Hematopoietic multipotent progenitor cell treated with erythropoietin and hydrocortisone succinate and interleukin-3 and kit ligand, for 8 days (in vitro differentiated cells): ENCODE measurements at regions not wholly inside any gene's neighbourhood (a gene's known extent, or its start where the extent isn't known, plus 50 kb on each side); places are given as distances from the start of the nearest gene placed in this dataset.

Experiments used
- DNase-seq: peaks from one replicate; pipeline ENCODE4 v3.0.0-alpha.2; 2015

GRCh38 chr2:16408331-16409005 is 257.2 kb downstream of the CYRIA start:
- no peak for DNase-seq

- DNase-seq = no peak
Measured at GRCh38 chr2:16407358-16407757, 258.3 kb downstream of the CYRIA start.

- DNase-seq = no peak
Measured at GRCh38 chr2:16406496-16407289, 258.9 kb downstream of the CYRIA start.

GRCh38 chr2:16405551-16405950 is 260.1 kb downstream of the CYRIA start:
- peak; percentile 20 for DNase-seq

GRCh38 chr2:16404551-16405300 is 260.9 kb downstream of the CYRIA start:
- no peak for DNase-seq

GRCh38 chr2:16404146-16404545 is 261.5 kb downstream of the CYRIA start:
- no peak for DNase-seq

- DNase-seq = no peak
Measured at GRCh38 chr2:16402891-16403290, 262.7 kb downstream of the CYRIA start.

- no peak for DNase-seq
Measured at GRCh38 chr2:16401761-16402300, 263.8 kb downstream of the CYRIA start.

GRCh38 chr2:16400127-16400623 is 265.5 kb downstream of the CYRIA start:
- peak; percentile 64 for DNase-seq

- DNase-seq = no peak
Measured at GRCh38 chr2:16398486-16399043, 267.1 kb downstream of the CYRIA start.

GRCh38 chr2:16397681-16398475 is 267.8 kb downstream of the CYRIA start:
- no peak for DNase-seq

GRCh38 chr2:16396986-16397385 is 268.6 kb downstream of the CYRIA start:
- DNase-seq = no peak

- no peak for DNase-seq
Measured at GRCh38 chr2:16396171-16396570, 269.5 kb downstream of the CYRIA start.

- DNase-seq = no peak
Measured at GRCh38 chr2:16395601-16396000, 270.0 kb downstream of the CYRIA start.

GRCh38 chr2:16394986-16395550 is 270.6 kb downstream of the CYRIA start:
- no peak for DNase-seq

GRCh38 chr2:16394072-16394985 is 271.3 kb downstream of the CYRIA start:
- no peak for DNase-seq

- no peak for DNase-seq
Measured at GRCh38 chr2:16393500-16394071, 272.0 kb downstream of the CYRIA start.

GRCh38 chr2:16392647-16393499 is 272.8 kb downstream of the CYRIA start:
- DNase-seq = no peak

GRCh38 chr2:16391986-16392385 is 273.6 kb downstream of the CYRIA start:
- DNase-seq = no peak
